ENCODE measurements at regions not wholly inside any gene's neighbourhood (a gene's known extent, or its start where the extent isn't known, plus 50 kb on each side); places are given as distances from the start of the nearest gene placed in this dataset.

- TF ChIP-seq CSRNP3 (CRISPR knock-in tag; IDR thresholded peaks at IDR 0.05) (no peak), ZNF565 (CRISPR knock-in tag; conservative IDR thresholded peaks at IDR 0.05; ENCODE audit: low read depth) (no peak), BACH2 (CRISPR knock-in tag; IDR thresholded peaks at IDR 0.05; ENCODE audit: borderline replicate concordance) (no peak), CREB5 (CRISPR knock-in tag; IDR thresholded peaks at IDR 0.05; ENCODE audit: low read depth) (no peak), ZNF8 (CRISPR knock-in tag; IDR thresholded peaks at IDR 0.05) (no peak), POU6F1 (CRISPR knock-in tag; IDR thresholded peaks at IDR 0.05; ENCODE audit: borderline replicate concordance, low read depth) (no peak), ZFP30 (CRISPR knock-in tag; IDR thresholded peaks at IDR 0.05) (no peak), RARB (CRISPR knock-in tag; IDR thresholded peaks at IDR 0.05) (no peak), PATZ1 (CRISPR knock-in tag; IDR thresholded peaks at IDR 0.05; ENCODE audit: borderline replicate concordance) (no peak), OSR1 (CRISPR knock-in tag; IDR thresholded peaks at IDR 0.05) (no peak)
Observed at GRCh38 chr18:56083523-56084287, 495.7 kb upstream of the TCF4 start.

All from SK-N-SH treated with all-trans-retinoic acid at 6 μM for 48 hours (cell line).